HG03060 (cell line): ENCODE measurements at regions not wholly inside any gene's neighbourhood (a gene's known extent, or its start where the extent isn't known, plus 50 kb on each side); places are given as distances from the start of the nearest gene placed in this dataset.
"Not testable (repeated sequence)": the region's sequence is repeated elsewhere in the genome, so short reads cannot be mapped to it uniquely, and the experiment has no call there.

Experiments
- ATAC-seq: cut with Tn5 transposase; IDR thresholded peaks from one replicate; pipeline ENCODE4 v1.9.1; 2021; ENCODE audit warnings: low read depth, moderate number of reproducible peaks; ENCODE audit not compliant: unreplicated experiment

DNA sequence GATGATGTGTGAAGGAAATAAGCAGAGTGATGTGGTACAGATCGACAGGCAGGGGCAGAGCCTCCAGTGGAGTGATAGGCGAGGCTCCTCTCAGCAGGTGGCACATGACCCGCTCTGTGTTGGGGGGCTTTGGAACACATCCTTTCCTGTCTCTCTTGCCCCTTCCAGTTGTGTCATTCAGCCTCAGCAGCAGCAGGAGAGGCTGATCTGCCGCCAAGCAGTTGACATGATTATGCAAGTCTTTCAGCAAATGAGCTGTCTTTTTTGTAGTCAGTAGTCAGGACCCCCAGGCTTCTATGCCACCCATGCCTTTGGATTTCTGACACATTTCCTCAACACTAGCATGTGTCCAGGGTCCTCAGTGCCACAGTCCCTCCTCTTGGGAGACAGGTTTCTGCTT lies 307.1 kb upstream of the C1orf174 start:
- ATAC-seq, result no peak

DNA sequence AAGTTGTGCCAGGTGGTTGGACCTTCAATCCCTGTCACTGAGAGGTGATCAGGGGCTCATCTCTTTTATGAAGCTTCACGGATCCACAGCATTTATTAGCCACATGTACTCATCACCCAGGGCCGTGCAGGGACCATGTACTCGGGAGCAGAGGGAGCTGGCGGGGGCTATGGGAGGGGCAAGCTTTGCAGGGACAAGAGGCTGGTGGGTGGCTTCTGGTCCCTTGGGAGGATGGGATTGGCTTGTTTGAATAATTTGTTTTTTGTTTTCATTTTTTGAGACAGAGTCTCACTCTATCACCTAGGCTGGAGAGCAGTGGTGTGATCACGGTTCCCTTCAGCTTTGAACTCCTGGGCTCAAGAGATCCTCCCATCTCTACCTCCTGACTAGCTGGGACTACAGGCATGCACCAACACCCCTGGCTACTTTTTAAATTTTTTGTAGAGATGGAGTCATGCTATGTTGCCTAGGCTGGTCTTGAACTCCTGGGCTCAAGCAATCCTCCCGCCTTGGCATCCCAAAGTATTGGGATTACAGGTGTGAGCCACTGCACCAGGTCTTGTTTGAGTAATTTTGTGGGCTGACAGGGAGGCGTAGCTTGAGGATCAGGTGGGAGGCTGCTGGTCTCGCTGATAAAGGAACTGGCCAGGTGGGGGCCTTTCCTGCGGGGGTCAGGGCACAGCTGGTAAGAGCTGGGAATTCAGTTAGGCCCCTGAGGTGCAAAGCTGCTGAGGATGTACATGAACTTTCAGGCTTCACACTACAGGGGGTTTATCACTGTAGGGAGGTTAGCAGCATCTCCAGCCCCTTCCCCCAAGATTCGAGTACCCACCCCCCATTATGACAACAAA lies 308.0 kb upstream of the C1orf174 start:
- no peak for ATAC-seq

DNA sequence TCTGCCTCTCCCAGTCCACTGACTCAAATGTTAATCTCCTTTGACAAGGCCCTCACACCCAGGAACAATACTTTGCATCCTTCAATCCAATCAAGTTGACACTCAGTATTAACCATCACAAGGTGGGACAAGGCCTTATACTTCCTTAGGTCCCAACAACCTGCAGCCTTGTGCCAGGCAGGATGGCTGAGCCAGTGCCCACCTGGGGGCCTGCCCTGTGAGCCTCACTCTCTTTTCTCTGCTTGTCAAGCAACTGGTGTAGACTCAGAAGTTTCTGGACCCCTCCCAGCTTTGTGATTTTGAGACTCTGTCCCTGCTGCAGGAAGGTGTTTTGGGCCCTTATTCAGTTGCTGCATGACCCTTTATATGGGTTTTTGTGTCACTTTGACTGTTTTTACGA lies 310.0 kb upstream of the C1orf174 start:
- no peak for ATAC-seq

DNA sequence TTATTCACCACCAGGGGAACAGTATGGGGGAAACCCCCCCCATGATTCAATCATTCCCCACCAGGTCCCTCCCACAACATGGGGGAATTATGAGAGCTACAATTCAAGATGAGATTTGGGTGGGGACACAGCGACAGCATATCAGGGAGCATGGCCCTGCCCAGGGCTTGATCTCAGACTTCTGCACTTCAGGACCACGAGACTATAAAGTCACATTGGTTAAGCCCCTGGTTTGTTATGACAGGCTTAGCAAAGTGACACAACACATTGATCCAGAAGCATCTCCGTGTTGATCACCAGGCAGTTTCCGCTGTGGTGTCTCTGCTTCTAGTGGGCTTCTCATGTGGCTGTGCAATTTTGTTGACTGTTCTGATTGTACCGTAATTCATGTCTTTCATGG lies 312.7 kb upstream of the C1orf174 start:
- no peak for ATAC-seq

DNA sequence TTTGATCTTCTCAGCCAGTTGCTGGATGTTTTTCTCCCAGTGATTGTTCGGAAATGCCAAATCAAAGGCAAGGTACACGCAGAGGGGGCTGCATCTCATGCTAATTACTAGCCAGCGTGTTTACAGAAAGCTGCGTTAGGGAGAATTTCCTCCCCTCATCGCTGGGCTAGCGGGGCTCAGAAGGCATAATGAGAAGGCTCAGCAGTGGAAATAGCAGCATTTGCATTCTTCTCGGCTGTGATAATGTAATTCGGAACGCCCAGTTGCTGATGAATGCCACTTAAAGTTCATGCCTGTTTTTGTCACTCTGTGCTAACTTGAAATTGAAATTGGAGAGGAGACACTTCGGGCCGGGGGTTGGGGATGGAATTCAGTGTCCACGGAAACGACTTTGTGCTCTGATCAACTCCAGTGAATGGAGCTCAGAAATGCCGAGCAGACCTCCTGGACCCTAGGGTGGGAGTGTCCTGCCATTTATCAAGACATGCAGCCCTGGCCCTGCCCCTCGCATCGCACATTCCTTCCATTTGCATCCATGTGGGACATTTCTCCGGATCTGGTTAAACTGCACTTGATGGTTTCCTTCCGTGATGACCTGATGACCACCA lies 313.4 kb upstream of the C1orf174 start:
- ATAC-seq, result no peak

DNA sequence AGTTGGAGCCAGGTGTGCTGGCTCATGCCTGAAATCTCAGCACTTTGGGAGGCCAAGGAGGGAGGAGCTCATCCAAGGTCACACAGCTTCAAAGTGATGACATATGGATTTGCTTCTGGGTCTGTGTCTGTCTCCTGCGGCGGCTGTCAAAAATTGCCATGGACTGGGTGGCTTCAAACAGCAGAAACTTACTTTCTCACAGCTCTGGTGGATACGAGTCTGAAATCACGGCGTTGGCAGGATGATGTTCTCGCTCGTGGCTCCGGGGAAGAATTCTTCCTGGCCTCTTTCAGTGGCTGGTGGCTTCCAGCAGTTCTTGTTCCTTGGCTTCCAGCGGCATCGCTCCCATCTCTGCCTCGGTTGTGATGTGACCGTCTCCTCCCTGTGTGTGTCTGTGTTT lies 314.8 kb upstream of the C1orf174 start:
- no peak for ATAC-seq

DNA sequence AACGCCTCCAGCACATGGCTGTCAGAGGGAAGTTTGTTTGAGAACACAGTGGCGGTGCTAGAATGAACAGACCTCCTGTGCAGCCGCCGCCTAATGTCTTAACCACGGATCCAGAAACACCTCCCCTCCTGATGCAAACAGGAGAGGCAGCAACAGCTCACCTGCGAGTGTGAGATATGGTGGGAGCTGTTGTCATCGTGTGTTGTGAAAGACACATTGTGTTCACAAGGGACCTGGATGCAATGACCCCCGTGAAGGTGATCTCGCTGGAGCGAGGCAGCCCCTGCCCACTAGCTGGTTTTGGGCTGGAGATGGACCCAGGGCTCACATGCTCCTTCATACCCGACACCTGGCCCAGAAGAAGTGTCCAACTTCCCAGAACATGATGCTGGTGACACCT lies 315.3 kb upstream of the C1orf174 start:
- ATAC-seq, result no peak

DNA sequence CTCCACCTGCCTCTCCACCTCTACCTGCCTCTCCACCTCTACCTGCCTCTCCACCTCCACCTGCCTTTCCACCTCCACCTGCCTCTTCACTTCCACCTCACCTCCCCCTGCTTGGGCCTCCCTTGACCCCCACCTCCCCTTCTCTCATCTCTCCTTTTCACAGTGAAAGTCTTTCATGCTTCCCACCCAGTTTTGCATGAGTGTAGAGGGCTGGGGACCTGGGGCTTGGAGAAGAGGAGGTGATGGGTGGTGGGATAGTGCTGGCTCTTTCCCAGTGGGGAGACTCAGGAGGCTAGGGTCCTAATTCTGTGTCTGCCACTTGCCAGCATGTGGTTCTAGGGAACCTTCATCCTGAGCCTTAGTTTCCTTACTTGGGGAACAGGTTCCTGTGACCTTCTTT lies 316.2 kb upstream of the C1orf174 start:
- no peak for ATAC-seq

DNA sequence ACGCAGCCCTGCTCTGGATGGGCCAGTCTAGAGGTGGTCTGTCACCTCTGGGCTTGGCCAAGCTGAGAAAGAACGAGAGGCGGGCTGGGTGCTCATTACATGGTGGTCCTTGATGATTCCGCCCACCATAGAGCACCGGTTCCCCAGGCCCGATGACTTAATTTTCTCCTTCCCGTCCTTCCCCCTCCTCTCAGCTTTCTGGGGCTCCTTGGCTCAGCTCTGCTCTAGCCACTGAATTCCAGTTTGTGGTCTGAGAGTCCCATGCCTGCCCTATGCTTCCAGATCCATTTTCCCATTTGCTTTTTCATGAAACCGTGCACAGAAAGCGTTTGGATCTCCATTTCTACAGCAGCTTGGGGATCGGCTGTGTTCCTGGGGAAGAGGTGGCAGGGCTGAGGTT lies 318.5 kb upstream of the C1orf174 start:
- ATAC-seq, result no peak

DNA sequence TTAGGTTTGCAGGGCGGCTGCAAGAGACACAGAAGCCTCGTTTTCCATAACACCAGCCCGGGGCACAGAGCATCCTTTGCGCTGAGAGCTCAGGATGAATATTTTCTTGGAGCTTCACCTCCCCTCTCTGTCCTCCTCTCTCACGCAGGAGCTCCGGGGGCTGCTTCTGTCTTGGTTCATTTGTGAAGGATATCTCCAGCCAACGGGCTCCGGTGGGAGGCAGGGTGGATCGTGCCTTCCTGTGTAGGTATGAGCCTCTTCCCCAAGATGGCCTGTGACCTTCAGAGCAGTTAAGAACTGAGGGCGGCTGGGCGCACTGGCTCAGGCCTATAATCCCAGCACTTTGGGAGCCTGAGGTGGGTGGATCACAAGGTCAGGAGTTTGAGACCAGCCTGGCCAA lies 319.0 kb upstream of the C1orf174 start:
- no peak for ATAC-seq

DNA sequence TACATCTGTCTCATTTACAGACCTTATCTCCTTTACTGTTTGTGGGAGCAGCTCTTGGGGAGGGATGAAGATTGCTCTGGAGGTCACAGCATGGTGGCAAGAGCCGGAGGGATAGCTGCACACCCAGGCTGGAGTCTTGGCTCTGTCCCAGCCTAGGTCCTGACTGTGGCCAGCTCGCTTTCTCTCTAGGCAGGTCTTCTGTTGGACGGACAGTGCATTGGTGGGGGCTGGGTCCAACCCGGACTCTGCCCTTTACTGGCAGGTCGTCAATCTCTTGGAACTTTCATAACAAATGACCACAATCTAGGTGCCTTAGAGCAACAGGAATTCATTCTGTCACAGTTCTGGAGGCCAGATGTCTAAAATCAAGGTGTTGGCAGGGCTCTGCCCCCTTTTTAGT lies 319.8 kb upstream of the C1orf174 start:
- no peak for ATAC-seq

DNA sequence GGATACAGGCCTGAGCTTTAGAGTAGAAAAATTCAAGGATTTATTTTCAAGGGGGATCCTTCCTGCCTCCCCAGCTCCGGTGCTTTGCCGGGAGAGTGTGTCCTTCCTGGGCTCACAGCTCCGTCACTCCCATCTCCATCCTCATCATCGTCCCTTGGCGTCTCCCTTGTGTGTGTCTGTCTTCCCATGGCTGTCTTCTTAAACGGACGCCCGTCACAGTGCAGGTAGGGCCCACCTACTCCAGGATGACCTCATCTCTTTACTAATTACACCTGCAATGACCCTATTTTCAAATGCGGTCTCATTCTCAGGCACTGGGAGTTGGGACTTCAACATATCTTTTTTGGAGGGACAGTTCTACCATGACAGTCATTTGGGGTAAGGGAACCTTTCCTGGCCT lies 320.3 kb upstream of the C1orf174 start:
- no peak for ATAC-seq

DNA sequence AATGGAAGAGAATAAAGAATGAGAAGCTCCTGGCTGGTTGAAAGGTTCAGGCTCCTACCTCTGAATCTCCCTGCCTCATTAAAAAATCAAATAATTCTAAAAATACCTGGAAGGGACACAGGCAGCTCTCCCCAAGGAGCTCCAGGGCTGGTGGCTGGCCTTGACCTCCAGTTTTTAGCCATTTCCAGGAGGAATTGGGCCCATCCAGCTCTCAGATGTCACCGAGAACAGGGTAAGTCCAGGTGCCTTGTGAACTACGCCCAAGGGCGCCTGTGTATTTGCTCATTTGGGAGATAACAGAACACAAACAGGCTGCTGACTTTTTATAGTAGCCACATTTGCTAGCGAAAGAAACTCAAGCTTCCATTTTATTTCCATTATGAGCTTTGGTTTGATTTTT lies 321.0 kb upstream of the C1orf174 start:
- ATAC-seq, result no peak

DNA sequence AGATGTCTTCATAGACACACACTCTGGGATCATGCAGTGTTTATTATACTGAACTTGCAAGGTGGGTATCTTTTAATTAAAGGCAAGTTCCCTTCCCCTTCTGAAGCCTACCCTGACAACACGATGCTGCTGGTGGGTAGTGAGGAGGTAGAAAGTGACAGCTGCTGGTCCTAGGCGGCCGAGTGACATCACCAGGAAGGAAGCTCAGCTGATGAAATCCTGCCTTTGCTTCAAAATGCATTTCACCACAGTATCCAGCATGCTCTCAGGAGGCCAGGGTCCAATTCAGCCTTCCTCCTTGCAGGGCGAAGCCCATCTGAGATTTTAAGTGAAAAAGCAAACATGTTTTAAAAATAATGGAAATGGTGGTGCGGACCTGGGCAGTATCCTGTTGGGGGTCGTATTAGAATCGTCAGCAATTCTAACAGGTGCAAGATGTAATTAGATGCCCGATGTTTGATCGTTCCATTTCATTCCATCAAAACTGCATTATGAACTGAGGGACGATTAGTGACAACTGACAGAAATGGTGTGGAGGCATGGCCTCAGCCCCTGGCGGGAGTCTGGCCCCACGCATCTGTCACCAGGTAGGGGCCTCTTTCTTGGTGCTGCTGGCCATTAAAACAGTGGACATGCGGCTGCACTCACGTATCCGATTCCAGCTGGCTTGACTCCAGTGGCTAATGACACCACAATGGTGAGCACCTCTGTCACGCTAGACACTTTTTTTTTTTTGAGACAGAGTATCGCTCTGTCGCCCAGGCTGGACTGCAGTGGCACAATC lies 324.8 kb upstream of the C1orf174 start:
- ATAC-seq, result no peak

DNA sequence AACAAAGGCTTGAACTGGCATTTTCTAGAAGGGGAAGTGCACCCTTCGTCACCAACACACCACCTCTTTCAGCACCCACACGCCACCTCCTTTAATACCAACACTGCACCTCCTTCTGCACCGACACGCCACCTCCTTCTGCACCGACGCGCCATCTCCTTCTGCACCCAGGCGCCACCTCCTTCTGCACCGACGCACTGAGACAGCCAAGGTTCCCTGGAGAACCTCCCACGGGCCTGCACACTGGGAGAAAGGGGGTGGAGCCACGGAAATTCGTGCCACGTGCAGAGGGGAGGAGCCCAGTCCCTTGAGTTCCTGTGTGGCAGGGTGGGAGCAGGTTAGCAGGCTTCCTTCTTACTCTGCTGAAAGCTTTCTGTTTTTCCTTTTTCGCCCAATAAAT lies 327.9 kb upstream of the C1orf174 start:
- ATAC-seq, result no peak

DNA sequence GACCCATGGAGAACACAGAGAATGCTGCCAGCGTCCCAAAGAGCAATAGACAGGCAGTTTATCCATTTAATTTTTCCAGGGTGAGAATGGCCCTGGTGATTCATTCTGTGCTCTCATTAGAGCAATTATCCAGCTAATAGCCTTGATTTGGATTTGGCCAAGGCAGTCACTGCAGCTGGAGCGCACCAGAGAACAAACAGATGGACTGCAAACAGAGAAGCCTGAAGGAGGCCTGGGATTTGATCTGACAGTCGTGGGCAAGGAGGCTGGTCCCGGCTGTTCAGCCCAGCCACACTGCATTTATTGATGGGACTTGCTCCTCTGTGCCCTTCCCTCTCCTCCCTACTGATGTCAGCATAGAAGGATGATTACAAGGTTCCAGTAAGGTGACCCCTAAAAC lies 353.9 kb upstream of the C1orf174 start:
- no peak for ATAC-seq

DNA sequence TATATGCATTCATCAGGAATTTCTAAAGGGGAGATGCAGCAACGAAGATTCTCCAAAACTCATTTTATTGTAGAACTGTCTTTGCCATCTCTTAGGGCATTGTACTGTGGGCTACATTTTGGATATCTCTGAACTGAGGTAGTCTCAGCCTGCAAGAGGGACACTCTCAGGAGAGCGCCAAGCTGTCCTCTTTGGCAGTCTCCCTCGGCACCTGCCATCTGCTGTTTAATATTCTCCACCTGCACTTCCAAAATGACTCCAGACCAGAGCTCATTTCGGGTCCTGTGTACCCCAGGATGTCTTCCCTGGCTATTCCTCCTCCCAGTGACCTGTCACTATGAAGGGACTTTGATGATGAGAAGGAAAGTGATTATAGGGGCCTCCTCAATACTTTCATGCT lies 356.3 kb upstream of the C1orf174 start:
- no peak for ATAC-seq

DNA sequence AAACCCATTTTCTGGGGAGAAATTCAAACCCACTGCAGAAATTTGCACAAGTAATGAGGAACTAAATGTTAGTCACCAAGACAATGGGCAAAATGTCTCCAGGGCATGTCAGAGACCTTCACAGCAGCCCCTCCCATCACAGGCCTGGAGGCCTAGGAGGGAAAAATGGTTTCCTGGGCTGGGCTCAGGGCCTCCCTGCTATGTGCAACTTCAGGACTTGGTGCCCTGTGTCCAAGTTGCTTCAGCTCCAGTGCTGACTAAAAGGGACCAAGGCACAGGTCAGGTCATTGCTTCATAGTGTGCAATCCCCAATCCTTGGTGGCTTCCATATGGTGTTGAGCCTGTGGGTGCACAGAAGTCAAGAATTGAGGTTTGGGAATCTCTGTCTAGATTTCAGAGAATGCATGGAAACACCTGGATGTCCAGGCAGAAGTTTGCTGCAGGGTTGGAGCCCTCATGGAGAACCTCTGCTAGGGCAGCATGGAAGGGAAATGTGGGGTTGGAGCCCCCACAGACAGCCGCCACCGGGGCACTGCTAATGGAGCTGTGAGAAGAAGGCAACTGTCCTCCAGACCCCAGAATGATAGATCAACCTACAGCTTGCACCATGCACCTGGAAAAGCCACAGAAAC lies 358.2 kb upstream of the C1orf174 start:
- ATAC-seq, result not testable (repeated sequence)

DNA sequence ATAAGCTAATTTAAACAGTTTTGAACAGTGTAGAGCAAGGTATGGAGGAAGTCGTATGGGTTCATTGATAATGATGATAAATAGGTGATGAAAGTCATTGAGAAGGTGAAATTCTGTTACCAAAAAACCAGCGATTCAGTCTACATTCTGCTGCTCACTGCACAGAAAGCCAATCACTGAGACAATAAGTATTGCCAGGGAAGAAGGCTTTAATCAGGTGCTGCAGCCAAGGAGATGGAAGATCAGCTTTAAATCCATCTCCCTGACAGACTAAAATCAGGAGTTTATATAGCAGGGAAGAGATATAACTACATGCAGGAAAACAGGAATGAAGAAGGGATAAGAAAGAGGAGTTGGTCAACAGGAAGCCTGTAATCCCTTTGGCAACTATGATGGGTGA lies 361.3 kb upstream of the C1orf174 start:
- ATAC-seq, result no peak

DNA sequence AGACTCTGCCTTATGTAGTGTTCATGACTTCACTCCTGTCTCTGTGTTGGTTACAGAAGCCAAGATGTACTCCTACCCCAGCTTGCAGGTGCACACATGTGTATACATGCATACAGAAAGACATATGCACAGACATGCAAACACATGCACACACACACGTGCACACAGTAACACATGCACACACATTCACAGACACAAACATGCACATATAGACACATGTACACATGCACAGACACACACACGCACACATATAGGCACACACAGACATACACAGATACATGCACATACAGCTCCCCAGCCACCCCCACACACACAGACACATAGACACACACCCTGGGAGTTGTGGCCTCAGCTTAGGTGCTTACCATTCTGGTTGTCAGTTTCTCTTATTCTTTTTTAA lies 362.6 kb upstream of the C1orf174 start:
- ATAC-seq, result no peak

DNA sequence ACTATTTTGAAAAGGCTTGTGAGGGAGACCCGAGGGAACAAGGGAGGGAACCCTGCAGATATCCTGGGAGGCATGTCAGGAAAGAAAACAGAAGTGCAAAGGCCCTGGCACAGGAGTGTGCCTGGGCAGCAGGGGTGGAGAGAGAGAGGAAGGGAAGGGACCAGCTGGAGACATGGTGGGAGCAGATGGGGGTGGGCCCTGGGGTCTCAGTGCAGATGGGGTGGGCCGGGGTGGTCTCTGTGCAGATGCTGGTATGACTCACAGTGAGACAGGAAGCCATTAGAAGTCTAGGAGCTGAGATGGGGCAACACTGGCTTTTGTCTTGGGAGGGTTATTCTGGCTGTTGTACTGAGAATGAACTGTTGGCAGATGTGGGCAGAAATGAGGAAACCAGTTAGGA lies 363.6 kb upstream of the C1orf174 start:
- ATAC-seq, result no peak
